Heart left ventricle (tissue), 16 donors: ENCODE measurements at regions not wholly inside any gene's neighbourhood (a gene's known extent, or its start where the extent isn't known, plus 50 kb on each side); places are given as distances from the start of the nearest gene placed in this dataset.

Experiments
- ATAC-seq, 4 donors: fragments of 200-7000 bp; cut with Tn5 transposase; one replicate each; pipeline ENCODE4 v1.9.1; 2020 to 2022; ENCODE audit warnings: moderate library complexity in 4 of 4, mild to moderate bottlenecking in 3 of 4, moderate number of reproducible peaks in 1 of 4
- DNase-seq, 5 donors: peaks; one replicate each; pipeline ENCODE4 v3.0.0-alpha.2; 2020
- H3K27ac ChIP-seq, 12 donors: fragments of 200-600 bp; sonication (generic) in 4 of 12; one replicate each; pipeline versions ENCODE4 v1.5.0 to v1.8.0; 2016 to 2022; ENCODE audit warnings: mild to moderate bottlenecking in 2 of 12
- H3K27me3 ChIP-seq, 9 donors: fragments of 200-600 bp; sonication (generic) in 2 of 9; one replicate each; pipeline versions ENCODE4 v1.5.1 to v1.8.0; 2016 to 2022; ENCODE audit warnings: mild to moderate bottlenecking in 3 of 9
- H3K36me3 ChIP-seq, 9 donors: fragments of 200-600 bp; sonication (generic) in 2 of 9; one replicate each; pipeline versions ENCODE4 v1.5.0 to v1.8.0; 2018 to 2022; ENCODE audit warnings: mild to moderate bottlenecking in 2 of 9
- H3K4me1 ChIP-seq, 12 donors: fragments of 200-600 bp; sonication (generic) in 4 of 12; one replicate each; pipeline versions ENCODE4 v1.5.0 to v1.8.0; 2016 to 2022; ENCODE audit warnings: mild to moderate bottlenecking in 3 of 12
- H3K4me3 ChIP-seq, 12 donors: fragments of 200-600 bp; sonication (generic) in 4 of 12; one replicate each; pipeline versions ENCODE4 v1.5.0 to v1.8.0; 2017 to 2022; ENCODE audit warnings: mild to moderate bottlenecking in 9 of 12, moderate library complexity in 4 of 12
- H3K9me3 ChIP-seq, 12 donors: fragments of 200-600 bp; sonication (generic) in 4 of 12; one replicate each; pipeline versions ENCODE4 v1.5.0 to v1.8.0; 2016 to 2022; ENCODE audit warnings: mild to moderate bottlenecking in 1 of 12
- CTCF ChIP-seq, 12 donors: fragments of 200-600 bp; sonication (generic) in 4 of 12; IDR thresholded peaks; one replicate each; pipeline versions ENCODE4 v1.5.0 to v1.8.0; 2018 to 2022; ENCODE audit warnings: antibody characterized with exemption in 12 of 12, mild to moderate bottlenecking in 5 of 12
- POLR2A ChIP-seq, 2 donors: fragments of 450-650 bp; IDR thresholded peaks; one replicate each; pipeline ENCODE4 v1.6.1; 2017; ENCODE audit warnings: antibody characterized with exemption in 2 of 2, mild to moderate bottlenecking in 2 of 2, moderate library complexity in 2 of 2
- WGBS, 4 donors: extraction: QIAGEN DNeasy Blood & Tissue Kit in 2 of 4; methylation state at CpG; one replicate each; pipeline versions ENCODE4 v1.1.5 to v1.1.7; 2013 to 2018; 5-methylcytosine and 5-hydroxymethylcytosine counted together
- intact Hi-C, 10 donors: fragments of 100-400 bp; cut with DNase I; formaldehyde crosslinking; loops; one replicate each; pipeline versions ENCODE4 v1.11.1 to v1.14.2; 2022
- donor health status: ischemic (EF 13 %, LVEDD 7.1; RV severe dilation, severe dysfunction).
- donor health status: healthy with polysubstance abuse.
- donor health status: DM: no; HTN: yes; CAD: no.
- donor health status: DM: no; HTN: no; CAD: no.
- donor health status: ischemic (EF 25% LVEDD 6.9; RV normal size, moderate dysfunction).
- donor health status: ischemic (EF 25% LVEDD 5.7; RV mildly dilated, moderate dysfunction).
- donor health status: healthy.
- donor health status: DM: yes; HTN: yes; CAD: no.
- donor health status: ischemic (EF 35%, LVEDD 5.7; RV mildly dilated, moderate dysfunction).
- donor health status: nonischemic (EF 11% LVEDD 7.7; RV severe dilation, severe dysfunction).
- donor health status: DM: yes; HTN: yes; CAD: no.
- donor health status: PGD.
- donor health status: ischemic (EF 29% LVEDD 5.4; RV normal size, mild dysfunction).
- donor health status: nonischemic (EF 23%, LVEDD 6.1; RV moderate dilation, normal function).

DNA sequence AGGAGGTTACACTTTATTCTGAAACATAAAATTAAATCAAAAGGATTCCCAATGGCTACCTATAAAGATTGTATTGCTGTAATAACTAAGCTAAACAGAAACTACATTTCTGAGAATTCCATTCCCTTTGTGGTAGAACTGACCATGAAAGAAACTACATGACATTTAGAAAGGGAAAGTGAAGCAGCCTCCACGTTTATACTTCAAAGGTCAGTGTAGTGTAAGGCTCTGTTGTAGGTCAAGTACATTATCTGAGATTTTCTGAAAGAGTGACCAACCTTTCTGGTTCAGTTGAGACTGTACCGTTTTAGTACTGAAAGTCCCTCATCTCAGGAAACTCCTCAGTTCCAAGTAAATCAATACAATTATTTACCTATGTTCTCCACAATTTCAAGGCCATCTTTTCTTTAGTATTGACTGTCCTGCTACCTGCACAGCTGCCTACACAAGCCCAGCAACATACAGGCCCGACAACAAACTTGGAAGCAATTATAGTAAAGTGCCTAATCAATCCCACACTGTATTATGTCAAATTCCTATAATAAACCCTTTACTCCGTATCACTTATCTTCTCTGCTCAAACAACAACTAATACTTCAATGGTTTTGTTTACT is 343.0 kb downstream of the PLOD2 start:
- TF ChIP-seq POLR2A (IDR thresholded peaks at IDR 0.05): no peak
- TF ChIP-seq CTCF (IDR thresholded peaks at IDR 0.05): no peak
- no peak for ATAC-seq

DNA sequence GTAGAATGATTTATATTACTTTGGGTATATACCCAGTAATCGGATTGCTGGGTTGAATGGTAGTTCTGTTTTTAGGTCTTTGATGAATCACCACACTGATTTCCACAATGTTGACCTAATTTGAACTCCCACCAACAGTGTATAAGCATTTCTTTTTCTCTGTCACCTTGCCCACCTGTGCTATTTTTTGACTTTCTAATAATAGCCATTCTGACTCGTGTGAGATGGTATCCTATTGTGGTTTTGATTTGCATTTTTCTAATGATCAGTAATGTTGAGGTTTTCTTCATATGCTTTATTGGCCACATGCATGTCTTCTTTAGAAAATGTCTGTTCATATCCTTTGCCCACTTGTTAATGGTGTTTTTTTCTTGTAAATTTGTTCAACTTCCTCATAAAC is 340.8 kb downstream of the PLOD2 start:
- no peak for ATAC-seq
- Histone ChIP-seq H3K9me3 (peaks cover 0 to 12% (median 0%) of the 10 kb centered on the region in 12 donors), H3K36me3 (no peaks in the 10 kb centered on the region), H3K27ac (no peak overlapping the region), H3K4me1 (no peaks in the 10 kb centered on the region), H3K4me3 (no peak overlapping the region), H3K27me3 (no peaks in the 10 kb centered on the region)
- TF ChIP-seq CTCF (IDR thresholded peaks at IDR 0.05) (no peak), POLR2A (IDR thresholded peaks at IDR 0.05) (no peak)
- WGBS, 4 donors: 40 to 72% (median 64%) methylated on average over 2 of the region's 2 CpGs
- DNase-seq: no peak
- intact Hi-C loops: no loop called here

More for the DNA sequence above, 343.0 kb downstream of the PLOD2 start:
- Histone ChIP-seq H3K36me3 (no peaks in the 10 kb centered on the region), H3K27ac (no peak overlapping the region), H3K9me3 (peaks cover 0 to 6% (median 0%) of the 10 kb centered on the region in 12 donors), H3K27me3 (no peaks in the 10 kb centered on the region), H3K4me1 (no peaks in the 10 kb centered on the region), H3K4me3 (no peak overlapping the region)
- intact Hi-C loops: no loop called here
- WGBS, 4 donors: 51 to 61% (median 59%) methylated on average over 4 of the region's 4 CpGs
- no peak for DNase-seq

- Histone ChIP-seq H3K36me3 (no peaks in the 10 kb centered on the region), H3K27ac (no peak overlapping the region), H3K4me3 (no peak overlapping the region), H3K4me1 (no peaks in the 10 kb centered on the region), H3K9me3 (no peaks in the 10 kb centered on the region), H3K27me3 (no peaks in the 10 kb centered on the region)
- ATAC-seq (no peak), DNase-seq (no peak)
- 64 to 65% (median 65%) methylated on average over 2 of the region's 2 CpGs for WGBS, 4 donors
- intact Hi-C loops: no loop called here
- TF ChIP-seq POLR2A (IDR thresholded peaks at IDR 0.05): no peak
Measured at GRCh38 chr3:145842294-145842902, 318.6 kb downstream of the PLOD2 start.

GRCh38 chr3:145843561-145843960 is 317.4 kb downstream of the PLOD2 start:
- Histone ChIP-seq H3K27ac (no peak overlapping the region), H3K27me3 (no peaks in the 10 kb centered on the region), H3K4me3 (no peak overlapping the region), H3K9me3 (no peaks in the 10 kb centered on the region), H3K4me1 (no peaks in the 10 kb centered on the region), H3K36me3 (no peaks in the 10 kb centered on the region)
- ATAC-seq (no peak), DNase-seq (no peak)
- 48 to 66% (median 57%) methylated on average over 1 of the region's 1 CpG for WGBS, 4 donors
- intact Hi-C loops: no loop called here
- TF ChIP-seq POLR2A (IDR thresholded peaks at IDR 0.05): no peak
- TF ChIP-seq CTCF (IDR thresholded peaks at IDR 0.05): no peak

GRCh38 chr3:145849115-145849514 is 311.9 kb downstream of the PLOD2 start:
- Histone ChIP-seq H3K9me3 (no peaks in the 10 kb centered on the region), H3K4me3 (no peak overlapping the region), H3K27ac (no peak overlapping the region), H3K4me1 (no peaks in the 10 kb centered on the region), H3K27me3 (no peaks in the 10 kb centered on the region), H3K36me3 (no peaks in the 10 kb centered on the region)
- DNase-seq (no peak), ATAC-seq (no peak)
- WGBS, 4 donors: 91 to 100% (median 95%) methylated on average over 1 of the region's 1 CpG
- TF ChIP-seq CTCF (IDR thresholded peaks at IDR 0.05): no peak
- TF ChIP-seq POLR2A (IDR thresholded peaks at IDR 0.05): no peak
- intact Hi-C loops: no loop called here
